HepG2 (cell line): ENCODE measurements at regions not wholly inside any gene's neighbourhood (a gene's known extent, or its start where the extent isn't known, plus 50 kb on each side); places are given as distances from the start of the nearest gene placed in this dataset.

Experiments
- ATF1 ChIP-seq: IDR thresholded peaks from 2 replicates; pipeline ENCODE4 v1.6.1; 2016; ENCODE audit warnings: mild to moderate bottlenecking, control low read depth
- ERF ChIP-seq: IDR thresholded peaks from 2 replicates; pipeline ENCODE4 v1.6.1; 2018; ENCODE audit warnings: missing biosample characterization, missing genetic modification reagents
- GABPA ChIP-seq, 2 experiments: IDR thresholded peaks; 2 replicates each; pipeline ENCODE4 v1.6.1; 2011 to 2016; ENCODE audit warnings: low read depth in 2 of 2, low read length in 1 of 2, missing biosample characterization in 1 of 2, missing genetic modification characterization in 1 of 2
- HCFC1 ChIP-seq: fragments of 150-350 bp; IDR thresholded peaks from 2 replicates; pipeline ENCODE4 v1.6.1; 2014; ENCODE audit warnings: low read depth, low read length
- HINFP ChIP-seq: sonication (generic); formaldehyde crosslinking; IDR thresholded peaks from 2 replicates; pipeline ENCODE4 v1.4.0; 2020; ENCODE audit warnings: low read depth, mild to moderate bottlenecking, missing genetic modification reagents
- KDM3A ChIP-seq: IDR thresholded peaks from 2 replicates; pipeline ENCODE4 v1.6.1; 2018; ENCODE audit warnings: low read depth, missing compliant biosample characterization
- KLF16 ChIP-seq, 2 experiments: sonication (generic) in 1 of 2; formaldehyde crosslinking in 1 of 2; IDR thresholded peaks; 2 replicates each; pipeline versions ENCODE4 v1.6.1 to v1.8.0; 2016 to 2023; ENCODE audit warnings: missing genetic modification reagents in 2 of 2, missing compliant biosample characterization in 1 of 2
- MLXIP ChIP-seq: sonication (generic); formaldehyde crosslinking; IDR thresholded peaks from 2 replicates; pipeline ENCODE4 v1.9.0; 2021; ENCODE audit warnings: missing genetic modification reagents, borderline replicate concordance
- PHF20 ChIP-seq: sonication (generic); formaldehyde crosslinking; IDR thresholded peaks from 2 replicates; pipeline ENCODE4 v1.5.0; 2020; ENCODE audit warnings: mild to moderate bottlenecking, missing genetic modification reagents
- SCMH1 ChIP-seq: sonication (generic); formaldehyde crosslinking; IDR thresholded peaks from 2 replicates; pipeline ENCODE4 v1.9.0; 2021; ENCODE audit warnings: missing genetic modification reagents, mild to moderate bottlenecking, borderline replicate concordance
- SRSF4 ChIP-seq: fragments of 200-400 bp; formaldehyde crosslinking; IDR thresholded peaks from one replicate; pipeline ENCODE4 v1.6.1; 2018; ENCODE audit warnings: mild to moderate bottlenecking, low read depth, low read length, moderate library complexity; ENCODE audit not compliant: poor library complexity, severe bottlenecking
- ZKSCAN8 ChIP-seq: IDR thresholded peaks from 2 replicates; pipeline ENCODE4 v1.6.1; 2016; ENCODE audit warnings: borderline replicate concordance, missing genetic modification reagents, missing compliant biosample characterization
- ZNF10 ChIP-seq: sonication (generic); formaldehyde crosslinking; IDR thresholded peaks from 2 replicates; pipeline ENCODE4 v1.4.0; 2020; ENCODE audit warnings: mild to moderate bottlenecking, low read depth, missing genetic modification reagents, borderline replicate concordance
- ZNF180 ChIP-seq: sonication (generic); formaldehyde crosslinking; IDR thresholded peaks from 2 replicates; pipeline ENCODE4 v1.4.0; 2020; ENCODE audit warnings: low read depth, missing genetic modification reagents, borderline replicate concordance
- ZNF432 ChIP-seq: sonication (generic); formaldehyde crosslinking; IDR thresholded peaks from 2 replicates; pipeline ENCODE4 v1.5.0; 2020; ENCODE audit warnings: missing genetic modification reagents, mild to moderate bottlenecking, borderline replicate concordance
- ZNF451 ChIP-seq: sonication (generic); formaldehyde crosslinking; IDR thresholded peaks from 2 replicates; pipeline ENCODE4 v1.5.0; 2020; ENCODE audit warnings: mild to moderate bottlenecking, missing genetic modification reagents
- ZNF460 ChIP-seq: sonication (generic); formaldehyde crosslinking; IDR thresholded peaks from 2 replicates; pipeline ENCODE4 v1.5.1; 2020; ENCODE audit warnings: missing genetic modification reagents, mild to moderate bottlenecking, borderline replicate concordance
- ZNF558 ChIP-seq: sonication (generic); formaldehyde crosslinking; IDR thresholded peaks from 2 replicates; pipeline ENCODE4 v1.9.0; 2022; ENCODE audit warnings: mild to moderate bottlenecking, missing genetic modification reagents, borderline replicate concordance
- ZNF616 ChIP-seq: sonication (generic); formaldehyde crosslinking; IDR thresholded peaks from 2 replicates; pipeline ENCODE4 v1.5.0; 2020; ENCODE audit warnings: low read depth, mild to moderate bottlenecking, missing genetic modification reagents
- ZNF776 ChIP-seq: sonication (generic); formaldehyde crosslinking; IDR thresholded peaks from 2 replicates; pipeline ENCODE4 v1.4.0; 2020; ENCODE audit warnings: mild to moderate bottlenecking, missing genetic modification reagents
- ZNF816 ChIP-seq: sonication (generic); formaldehyde crosslinking; IDR thresholded peaks from 2 replicates; pipeline ENCODE4 v1.8.0; 2022; ENCODE audit warnings: missing genetic modification reagents, mild to moderate bottlenecking, borderline replicate concordance
- ZSCAN31 ChIP-seq: sonication (generic); formaldehyde crosslinking; IDR thresholded peaks from 2 replicates; pipeline ENCODE4 v1.5.0; 2020; ENCODE audit warnings: low read depth, mild to moderate bottlenecking, missing genetic modification reagents
- TF ChIP-seq, protein P1 (sequence below): sonication (generic); formaldehyde crosslinking; IDR thresholded peaks from 2 replicates; pipeline ENCODE4 v1.8.0; 2022; ENCODE audit warnings: mild to moderate bottlenecking, missing genetic modification reagents, moderate library complexity
- TF ChIP-seq, protein P2 (sequence below): sonication (generic); formaldehyde crosslinking; IDR thresholded peaks from 2 replicates; pipeline ENCODE4 v1.5.0; 2020; ENCODE audit warnings: mild to moderate bottlenecking, missing genetic modification reagents

GRCh38 chr13:51524312-51524711 is 60.0 kb upstream of the WDFY2 start (continued):
- TF ChIP-seq ZNF816 (CRISPR knock-in tag) (no peak), ZSCAN31 (CRISPR knock-in tag) (no peak), MLXIP (CRISPR knock-in tag) (no peak), ZNF180 (CRISPR knock-in tag) (no peak), GABPA (IDR thresholded peaks at IDR 0.05; ENCODE audit: low read depth, low read length) (no peak), GABPA (CRISPR knock-in tag; IDR thresholded peaks at IDR 0.05; ENCODE audit: low read depth) (peak; percentile 15; the same call in 1 of the 2 replicates), HCFC1 (no peak), ZNF616 (no peak), ZNF10 (CRISPR knock-in tag) (no peak), KDM3A (CRISPR knock-in tag) (peak; percentile 64; the same call in 1 of the 2 replicates), KLF16 (CRISPR knock-in tag; IDR thresholded peaks at IDR 0.05) (peak in 1 of 2 experiments; percentile 32; a peak in 1 of 4 replicates), ZKSCAN8 (CRISPR knock-in tag) (no peak), HINFP (no peak), PHF20 (no peak), SCMH1 (no peak), ZNF432 (CRISPR knock-in tag) (no peak), ZNF451 (CRISPR knock-in tag) (no peak), ZNF460 (CRISPR knock-in tag) (no peak), ZNF776 (CRISPR knock-in tag) (no peak), SRSF4 (no peak), ZNF558 (CRISPR knock-in tag) (no peak), ATF1 (CRISPR knock-in tag) (no peak; the same call in 1 of the 2 replicates), ERF (CRISPR knock-in tag) (peak; percentile 60; the same call in 1 of the 2 replicates)
- TF ChIP-seq, protein P1, sequence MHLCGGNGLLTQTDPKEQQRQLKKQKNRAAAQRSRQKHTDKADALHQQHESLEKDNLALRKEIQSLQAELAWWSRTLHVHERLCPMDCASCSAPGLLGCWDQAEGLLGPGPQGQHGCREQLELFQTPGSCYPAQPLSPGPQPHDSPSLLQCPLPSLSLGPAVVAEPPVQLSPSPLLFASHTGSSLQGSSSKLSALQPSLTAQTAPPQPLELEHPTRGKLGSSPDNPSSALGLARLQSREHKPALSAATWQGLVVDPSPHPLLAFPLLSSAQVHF (CRISPR knock-in tag), result no peak
- TF ChIP-seq, protein P2, sequence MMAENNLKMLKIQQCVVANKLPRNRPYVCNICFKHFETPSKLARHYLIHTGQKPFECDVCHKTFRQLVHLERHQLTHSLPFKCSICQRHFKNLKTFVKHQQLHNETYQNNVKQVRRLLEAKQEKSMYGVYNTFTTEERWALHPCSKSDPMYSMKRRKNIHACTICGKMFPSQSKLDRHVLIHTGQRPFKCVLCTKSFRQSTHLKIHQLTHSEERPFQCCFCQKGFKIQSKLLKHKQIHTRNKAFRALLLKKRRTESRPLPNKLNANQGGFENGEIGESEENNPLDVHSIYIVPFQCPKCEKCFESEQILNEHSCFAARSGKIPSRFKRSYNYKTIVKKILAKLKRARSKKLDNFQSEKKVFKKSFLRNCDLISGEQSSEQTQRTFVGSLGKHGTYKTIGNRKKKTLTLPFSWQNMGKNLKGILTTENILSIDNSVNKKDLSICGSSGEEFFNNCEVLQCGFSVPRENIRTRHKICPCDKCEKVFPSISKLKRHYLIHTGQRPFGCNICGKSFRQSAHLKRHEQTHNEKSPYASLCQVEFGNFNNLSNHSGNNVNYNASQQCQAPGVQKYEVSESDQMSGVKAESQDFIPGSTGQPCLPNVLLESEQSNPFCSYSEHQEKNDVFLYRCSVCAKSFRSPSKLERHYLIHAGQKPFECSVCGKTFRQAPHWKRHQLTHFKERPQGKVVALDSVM (CRISPR knock-in tag), result no peak
